ENCODE measurements at regions not wholly inside any gene's neighbourhood (a gene's known extent, or its start where the extent isn't known, plus 50 kb on each side); places are given as distances from the start of the nearest gene placed in this dataset.

DNA sequence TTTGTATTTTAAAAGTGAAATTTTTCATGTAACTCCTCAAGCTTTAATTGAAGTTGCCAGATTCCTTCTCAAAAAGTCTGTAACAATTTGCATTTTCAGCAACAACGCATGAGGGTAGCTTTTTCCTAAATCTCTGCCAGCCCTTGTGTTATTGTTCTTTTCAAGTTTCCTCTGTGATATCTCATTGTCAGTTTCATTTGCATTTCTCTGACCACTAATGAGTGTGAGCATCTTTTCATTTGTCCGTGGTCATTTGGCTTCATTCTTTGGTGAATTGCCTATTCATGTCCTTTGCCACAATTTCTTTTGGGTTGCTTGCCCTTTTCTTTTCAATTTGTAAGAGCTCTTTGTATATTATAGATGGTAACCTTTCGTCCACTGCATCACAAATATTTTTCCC lies 68.0 kb upstream of the NKD1 start:
- Histone ChIP-seq H3K27ac (no peak overlapping the region), H3K4me1 (replicated peaks) (no peaks in the 10 kb centered on the region), H3K27me3 (replicated peaks; ENCODE audit: insufficient read depth) (peaks cover 6% of the 10 kb centered on the region), H3K4me3 (no peak overlapping the region), H3K36me3 (no peaks in the 10 kb centered on the region), H3K9me3 (no peaks in the 10 kb centered on the region)
- DNase-seq (ENCODE audit: low spot score) = no peak
- WGBS = 72% methylated on average over 3 of the region's 3 CpGs
- TF ChIP-seq, protein P1, sequence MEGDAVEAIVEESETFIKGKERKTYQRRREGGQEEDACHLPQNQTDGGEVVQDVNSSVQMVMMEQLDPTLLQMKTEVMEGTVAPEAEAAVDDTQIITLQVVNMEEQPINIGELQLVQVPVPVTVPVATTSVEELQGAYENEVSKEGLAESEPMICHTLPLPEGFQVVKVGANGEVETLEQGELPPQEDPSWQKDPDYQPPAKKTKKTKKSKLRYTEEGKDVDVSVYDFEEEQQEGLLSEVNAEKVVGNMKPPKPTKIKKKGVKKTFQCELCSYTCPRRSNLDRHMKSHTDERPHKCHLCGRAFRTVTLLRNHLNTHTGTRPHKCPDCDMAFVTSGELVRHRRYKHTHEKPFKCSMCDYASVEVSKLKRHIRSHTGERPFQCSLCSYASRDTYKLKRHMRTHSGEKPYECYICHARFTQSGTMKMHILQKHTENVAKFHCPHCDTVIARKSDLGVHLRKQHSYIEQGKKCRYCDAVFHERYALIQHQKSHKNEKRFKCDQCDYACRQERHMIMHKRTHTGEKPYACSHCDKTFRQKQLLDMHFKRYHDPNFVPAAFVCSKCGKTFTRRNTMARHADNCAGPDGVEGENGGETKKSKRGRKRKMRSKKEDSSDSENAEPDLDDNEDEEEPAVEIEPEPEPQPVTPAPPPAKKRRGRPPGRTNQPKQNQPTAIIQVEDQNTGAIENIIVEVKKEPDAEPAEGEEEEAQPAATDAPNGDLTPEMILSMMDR (IDR thresholded peaks at IDR 0.05) = no peak
- TF ChIP-seq POLR2A (IDR thresholded peaks at IDR 0.05) (no peak), POLR2AphosphoS5 (IDR thresholded peaks at IDR 0.05) (no peak)
- intact Hi-C loops (cut with DNase I) = no loop called here

DNA sequence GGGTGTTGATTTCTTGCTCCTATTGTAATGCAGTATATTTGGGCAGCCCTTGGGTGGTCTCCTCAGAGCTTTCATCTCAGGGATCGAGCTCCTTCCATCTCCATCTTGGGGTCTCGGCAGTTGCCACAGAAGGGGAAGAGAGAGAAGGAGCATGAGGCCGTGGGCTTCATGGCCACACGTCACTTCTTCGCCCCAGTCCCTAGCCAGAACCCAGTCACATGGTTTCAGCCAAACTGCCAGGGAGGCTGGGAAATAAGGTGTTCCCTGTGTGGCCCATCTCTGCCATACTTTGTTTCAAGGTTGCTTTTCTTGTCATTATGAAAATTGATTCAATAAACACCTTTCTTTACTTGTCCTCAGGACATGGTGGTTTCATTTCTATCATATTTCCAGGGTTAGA lies 68.4 kb upstream of the NKD1 start:
- H3K4me1 ChIP-seq (replicated peaks) = no peaks in the 10 kb centered on the region
- DNase-seq (ENCODE audit: low spot score) = no peak
- H3K36me3 ChIP-seq = no peaks in the 10 kb centered on the region
- H3K27ac ChIP-seq = no peak overlapping the region
- intact Hi-C loops (cut with DNase I) = no loop called here
- WGBS = 94% methylated on average over 5 of the region's 5 CpGs
- H3K4me3 ChIP-seq = no peak overlapping the region
- no peaks in the 10 kb centered on the region for H3K9me3 ChIP-seq
- H3K27me3 ChIP-seq (replicated peaks; ENCODE audit: insufficient read depth) = peaks cover 6% of the 10 kb centered on the region
- no peak for TF ChIP-seq POLR2A (IDR thresholded peaks at IDR 0.05)
- TF ChIP-seq, protein P1 (IDR thresholded peaks at IDR 0.05) = no peak
- TF ChIP-seq POLR2AphosphoS5 (IDR thresholded peaks at IDR 0.05) = no peak

DNA sequence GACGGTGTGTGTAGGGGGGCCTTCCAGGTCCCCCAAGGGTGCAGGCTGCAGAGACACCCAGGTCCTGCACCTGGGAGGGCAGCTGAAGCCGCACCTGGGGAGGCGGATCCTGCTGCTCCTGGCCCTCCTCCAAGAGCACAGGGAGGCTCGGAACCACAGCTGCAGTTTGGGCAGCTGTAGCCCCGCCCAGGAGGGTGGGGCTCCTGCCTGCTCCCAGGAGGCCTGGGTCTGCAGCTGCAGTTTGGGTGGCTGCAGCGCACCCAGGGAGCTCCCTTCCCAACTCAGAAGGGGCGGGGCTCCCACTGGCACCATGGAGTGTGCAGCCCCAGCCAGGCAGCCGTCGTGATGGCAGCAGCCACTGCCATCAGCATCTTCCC lies 69.4 kb upstream of the NKD1 start:
- no peaks in the 10 kb centered on the region for H3K36me3 ChIP-seq
- DNase-seq (ENCODE audit: low spot score) = no peak
- intact Hi-C loops (cut with DNase I) = no loop called here
- peaks cover 6% of the 10 kb centered on the region for H3K27me3 ChIP-seq (replicated peaks; ENCODE audit: insufficient read depth)
- WGBS = 48% methylated on average over 8 of the region's 9 CpGs
- no peak overlapping the region for H3K27ac ChIP-seq
- H3K4me1 ChIP-seq (replicated peaks) = no peaks in the 10 kb centered on the region
- TF ChIP-seq POLR2AphosphoS5 (IDR thresholded peaks at IDR 0.05) (no peak), POLR2A (IDR thresholded peaks at IDR 0.05) (no peak)
- TF ChIP-seq, protein P1 (IDR thresholded peaks at IDR 0.05) = no peak
- no peak overlapping the region for H3K4me3 ChIP-seq
- no peaks in the 10 kb centered on the region for H3K9me3 ChIP-seq

DNA sequence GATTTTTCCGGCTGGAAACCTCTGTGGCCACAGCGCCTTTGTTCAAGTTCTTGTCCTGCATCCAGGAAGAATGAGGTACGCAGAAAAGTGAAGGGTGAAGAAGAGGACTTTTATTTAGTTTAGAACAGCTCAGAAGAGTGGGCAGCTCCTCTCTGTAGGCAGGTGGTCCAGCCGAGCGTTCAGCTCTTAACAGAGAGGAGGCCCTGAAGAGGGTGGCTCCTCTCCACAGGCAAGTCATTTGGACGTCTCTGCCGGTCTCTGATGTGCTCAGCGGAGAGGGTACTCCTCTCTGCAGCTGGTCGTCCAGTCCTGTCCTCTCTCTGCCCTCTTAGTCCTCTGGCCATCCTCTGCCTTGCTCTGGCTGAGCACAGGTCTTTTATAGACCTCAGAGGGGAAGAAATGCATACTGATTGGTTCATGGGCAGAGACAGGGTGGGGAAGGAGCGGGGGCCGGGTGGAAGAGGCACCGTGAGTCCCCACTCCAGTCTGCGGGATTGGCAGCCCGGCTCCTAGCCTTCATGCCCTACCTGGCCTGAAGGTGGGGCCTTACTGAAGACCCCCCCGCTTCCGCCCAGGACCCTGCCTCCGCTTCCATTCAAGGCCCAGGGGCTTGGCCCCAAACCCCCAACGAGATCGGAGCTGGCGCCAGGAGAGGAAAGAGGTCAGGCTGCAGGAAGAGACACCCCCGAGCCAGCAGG lies 70.0 kb upstream of the NKD1 start:
- WGBS = 49% methylated on average over 21 of the region's 21 CpGs
- intact Hi-C loops (cut with DNase I) = no loop called here
- Histone ChIP-seq H3K27ac (no peak overlapping the region), H3K4me3 (no peak overlapping the region), H3K27me3 (replicated peaks; ENCODE audit: insufficient read depth) (peaks cover 6% of the 10 kb centered on the region), H3K4me1 (replicated peaks) (no peaks in the 10 kb centered on the region), H3K36me3 (no peaks in the 10 kb centered on the region), H3K9me3 (no peaks in the 10 kb centered on the region)
- no peak for DNase-seq (ENCODE audit: low spot score)
- no peak for TF ChIP-seq POLR2AphosphoS5 (IDR thresholded peaks at IDR 0.05)
- TF ChIP-seq, protein P1 (IDR thresholded peaks at IDR 0.05) = no peak
- TF ChIP-seq POLR2A (IDR thresholded peaks at IDR 0.05) = no peak

DNA sequence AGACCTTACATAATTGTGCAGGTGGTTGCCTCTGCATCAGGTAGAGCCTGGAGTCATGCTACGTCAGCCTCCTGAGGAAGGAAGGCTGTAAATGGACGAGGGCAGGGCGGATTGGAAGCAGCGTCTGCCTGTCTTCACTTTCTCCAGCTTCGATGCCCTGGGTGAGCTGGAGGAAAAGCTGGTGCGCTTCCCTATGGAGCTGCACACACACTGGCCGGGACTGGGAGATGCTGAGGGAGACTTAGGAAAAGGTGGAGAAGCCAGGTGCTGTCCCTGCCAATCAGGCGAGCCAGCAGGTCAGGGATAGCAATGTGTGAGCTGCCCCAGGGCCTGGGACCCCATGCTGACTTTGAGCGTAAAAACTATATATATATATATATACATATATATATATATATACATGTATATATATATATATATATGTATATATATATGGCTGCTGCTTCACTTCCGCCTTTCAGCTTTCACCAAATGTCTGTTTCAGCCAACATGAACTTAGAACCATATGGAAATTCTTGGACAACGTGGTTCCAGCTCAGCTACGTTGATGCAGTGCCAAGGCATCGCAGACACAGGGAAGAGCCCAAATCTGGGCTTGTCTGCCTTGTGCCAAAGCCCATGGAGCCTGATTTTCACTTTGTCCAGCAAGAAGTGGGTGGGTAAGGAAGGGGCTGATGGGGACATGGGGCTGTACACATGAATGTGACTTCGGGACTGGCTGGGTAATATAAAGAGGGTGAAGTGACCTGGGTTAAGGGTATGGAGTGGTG lies 71.5 kb upstream of the NKD1 start:
- Histone ChIP-seq H3K4me1 (replicated peaks) (no peaks in the 10 kb centered on the region), H3K36me3 (no peaks in the 10 kb centered on the region), H3K27ac (no peak overlapping the region), H3K4me3 (no peak overlapping the region), H3K27me3 (replicated peaks; ENCODE audit: insufficient read depth) (peaks cover 6% of the 10 kb centered on the region), H3K9me3 (no peaks in the 10 kb centered on the region)
- intact Hi-C loops (cut with DNase I) = no loop called here
- no peak for DNase-seq (ENCODE audit: low spot score)
- TF ChIP-seq, protein P1 (IDR thresholded peaks at IDR 0.05) = no peak
- TF ChIP-seq POLR2AphosphoS5 (IDR thresholded peaks at IDR 0.05) (no peak), POLR2A (IDR thresholded peaks at IDR 0.05) (no peak)
- WGBS = 80% methylated on average over 14 of the region's 14 CpGs
